Right lobe of liver (tissue), 6 donors: ENCODE measurements at regions not wholly inside any gene's neighbourhood (a gene's known extent, or its start where the extent isn't known, plus 50 kb on each side); places are given as distances from the start of the nearest gene placed in this dataset.

Experiments
- ATAC-seq, 4 donors: fragments of 200-7000 bp; cut with Tn5 transposase; one replicate each; pipeline ENCODE4 v1.9.1; 2020; ENCODE audit warnings: mild to moderate bottlenecking in 4 of 4, moderate library complexity in 4 of 4
- DNase-seq, 3 donors: peaks; one replicate each; pipeline ENCODE4 v3.0.0-alpha.2; 2020
- H3K27ac ChIP-seq, 3 donors: fragments of 200-600 bp; one replicate each; pipeline ENCODE4 v1.8.0; 2022
- H3K27me3 ChIP-seq, 2 donors: fragments of 200-600 bp; one replicate each; pipeline ENCODE4 v1.8.0; 2022
- H3K36me3 ChIP-seq, 4 donors: fragments of 200-600 bp; sonication (generic) in 1 of 4; one replicate each; pipeline versions ENCODE4 v1.5.1 to v1.8.0; 2017 to 2022; ENCODE audit warnings: control low read depth in 1 of 4
- H3K4me1 ChIP-seq, 4 donors: fragments of 200-600 bp; sonication (generic) in 1 of 4; one replicate each; pipeline versions ENCODE4 v1.5.1 to v1.8.0; 2017 to 2022; ENCODE audit warnings: control low read depth in 1 of 4
- H3K4me3 ChIP-seq, 3 donors: fragments of 200-600 bp; one replicate each; pipeline ENCODE4 v1.8.0; 2022
- H3K9me3 ChIP-seq, 4 donors: fragments of 200-600 bp; sonication (generic) in 1 of 4; one replicate each; pipeline versions ENCODE4 v1.5.1 to v1.8.0; 2017 to 2022; ENCODE audit warnings: control low read depth in 1 of 4
- CTCF ChIP-seq, 4 donors: fragments of 200-600 bp in 3 of 4; fragments of 450-650 bp in 1 of 4; IDR thresholded peaks; one replicate each; pipeline versions ENCODE4 v1.5.1 to v1.8.0; 2016 to 2022; ENCODE audit warnings: antibody characterized with exemption in 4 of 4, mild to moderate bottlenecking in 2 of 4
- POLR2A ChIP-seq: fragments of 450-650 bp; IDR thresholded peaks from one replicate; pipeline ENCODE4 v1.6.1; 2017; ENCODE audit warnings: antibody characterized with exemption, mild to moderate bottlenecking
- WGBS: methylation state at CpG from one replicate; pipeline ENCODE4 v1.1.6; 2018; ENCODE audit warnings: low coverage, low lambda C conversion rate; ENCODE audit not compliant: insufficient coverage; ENCODE audit errors: missing lambda C conversion rate; 5-methylcytosine and 5-hydroxymethylcytosine counted together
- intact Hi-C, 2 donors: fragments of 100-400 bp; cut with DNase I; formaldehyde crosslinking; loops; one replicate each; pipeline versions ENCODE4 v1.11.2 to v1.14.1; 2022
- donor health status: DM: no; HTN: yes; CAD: no.
- donor health status: DM: no; HTN: no; CAD: no.
- donor health status: DM: no; HTN: no; CAD: no.
- donor health status: DM: no; HTN: yes; CAD: no.
- donor health status: DM: no; HTN: yes; CAD: no.

- ATAC-seq (no peak), DNase-seq (no peak)
- Histone ChIP-seq H3K4me1 (no peaks in the 10 kb centered on the region), H3K4me3 (no peak overlapping the region), H3K27ac (no peak overlapping the region), H3K36me3 (no peaks in the 10 kb centered on the region), H3K9me3 (no peaks in the 10 kb centered on the region), H3K27me3 (no peaks in the 10 kb centered on the region)
- no peak for TF ChIP-seq POLR2A
- TF ChIP-seq CTCF (IDR thresholded peaks at IDR 0.05), result no peak
- intact Hi-C loops, result no loop called here
These were observed 954.3 kb upstream of the SPRY2 start for GRCh38 chr13:81295177-81295576.

GRCh38 chr13:81293594-81294164, 952.8 kb upstream of the SPRY2 start:
- ATAC-seq (no peak), DNase-seq (no peak)
- Histone ChIP-seq H3K36me3 (no peaks in the 10 kb centered on the region), H3K4me3 (no peak overlapping the region), H3K9me3 (no peaks in the 10 kb centered on the region), H3K27me3 (no peaks in the 10 kb centered on the region), H3K27ac (no peak overlapping the region), H3K4me1 (no peaks in the 10 kb centered on the region)
- 28% methylated on average over 2 of the region's 2 CpGs for WGBS
- TF ChIP-seq POLR2A, result no peak
- no peak for TF ChIP-seq CTCF (IDR thresholded peaks at IDR 0.05)
- intact Hi-C loops, result no loop called here

GRCh38 chr13:81283561-81283960, 942.6 kb upstream of the SPRY2 start:
- no peaks in the 10 kb centered on the region for H3K27me3 ChIP-seq
- no peaks in the 10 kb centered on the region for H3K36me3 ChIP-seq
- no peak for DNase-seq
- no peaks in the 10 kb centered on the region for H3K4me1 ChIP-seq
- no peak overlapping the region for H3K4me3 ChIP-seq
- no peak for ATAC-seq
- H3K27ac ChIP-seq, result no peak overlapping the region
- TF ChIP-seq POLR2A, result no peak
- TF ChIP-seq CTCF (IDR thresholded peaks at IDR 0.05), result no peak
- intact Hi-C loops, result no loop called here
- H3K9me3 ChIP-seq, result no peaks in the 10 kb centered on the region

GRCh38 chr13:81283062-81283461, 942.1 kb upstream of the SPRY2 start:
- WGBS, result 74% methylated on average over 2 of the region's 2 CpGs
- intact Hi-C loops, result no loop called here
- TF ChIP-seq POLR2A (no peak), CTCF (IDR thresholded peaks at IDR 0.05) (no peak)
- DNase-seq (no peak), ATAC-seq (no peak)
- H3K4me3 ChIP-seq, result no peak overlapping the region
- H3K27ac ChIP-seq, result no peak overlapping the region
- no peaks in the 10 kb centered on the region for H3K4me1 ChIP-seq
- no peaks in the 10 kb centered on the region for H3K9me3 ChIP-seq
- H3K36me3 ChIP-seq, result no peaks in the 10 kb centered on the region
- no peaks in the 10 kb centered on the region for H3K27me3 ChIP-seq

- H3K9me3 ChIP-seq, result no peaks in the 10 kb centered on the region
- WGBS, result 65% methylated on average over 8 of the region's 8 CpGs
- no peaks in the 10 kb centered on the region for H3K36me3 ChIP-seq
- no peaks in the 10 kb centered on the region for H3K4me1 ChIP-seq
- DNase-seq (no peak), ATAC-seq (no peak)
- intact Hi-C loops, result no loop called here
- H3K4me3 ChIP-seq, result no peak overlapping the region
- H3K27me3 ChIP-seq, result no peaks in the 10 kb centered on the region
- H3K27ac ChIP-seq, result no peak overlapping the region
- TF ChIP-seq POLR2A (no peak), CTCF (IDR thresholded peaks at IDR 0.05) (no peak)
These were observed 934.8 kb upstream of the SPRY2 start for GRCh38 chr13:81275666-81276258.
